ENCODE measurements at regions not wholly inside any gene's neighbourhood (a gene's known extent, or its start where the extent isn't known, plus 50 kb on each side); places are given as distances from the start of the nearest gene placed in this dataset.

- H3K4me3 ChIP-seq = no peak overlapping the region
- H2AFZ ChIP-seq = no peak overlapping the region
- H3K4me2 ChIP-seq = no peak overlapping the region
- TF ChIP-seq, protein P1, sequence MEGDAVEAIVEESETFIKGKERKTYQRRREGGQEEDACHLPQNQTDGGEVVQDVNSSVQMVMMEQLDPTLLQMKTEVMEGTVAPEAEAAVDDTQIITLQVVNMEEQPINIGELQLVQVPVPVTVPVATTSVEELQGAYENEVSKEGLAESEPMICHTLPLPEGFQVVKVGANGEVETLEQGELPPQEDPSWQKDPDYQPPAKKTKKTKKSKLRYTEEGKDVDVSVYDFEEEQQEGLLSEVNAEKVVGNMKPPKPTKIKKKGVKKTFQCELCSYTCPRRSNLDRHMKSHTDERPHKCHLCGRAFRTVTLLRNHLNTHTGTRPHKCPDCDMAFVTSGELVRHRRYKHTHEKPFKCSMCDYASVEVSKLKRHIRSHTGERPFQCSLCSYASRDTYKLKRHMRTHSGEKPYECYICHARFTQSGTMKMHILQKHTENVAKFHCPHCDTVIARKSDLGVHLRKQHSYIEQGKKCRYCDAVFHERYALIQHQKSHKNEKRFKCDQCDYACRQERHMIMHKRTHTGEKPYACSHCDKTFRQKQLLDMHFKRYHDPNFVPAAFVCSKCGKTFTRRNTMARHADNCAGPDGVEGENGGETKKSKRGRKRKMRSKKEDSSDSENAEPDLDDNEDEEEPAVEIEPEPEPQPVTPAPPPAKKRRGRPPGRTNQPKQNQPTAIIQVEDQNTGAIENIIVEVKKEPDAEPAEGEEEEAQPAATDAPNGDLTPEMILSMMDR (IDR thresholded peaks at IDR 0.05; ENCODE audit: poor library complexity) = no peak
- TF ChIP-seq EZH2 (IDR thresholded peaks at IDR 0.05; ENCODE audit: borderline replicate concordance) = no peak
- TF ChIP-seq EZH2phosphoT487 (IDR thresholded peaks at IDR 0.05; ENCODE audit: low read depth, severe bottlenecking, unreplicated experiment) = no peak
- 93% methylated on average over 3 of the region's 3 CpGs for whole genome bisulfite sequencing (ENCODE audit: low lambda C conversion rate, missing lambda C conversion rate)
- H3K9me3 ChIP-seq (ENCODE audit: low read depth) = no peaks in the 10 kb centered on the region
- no peaks in the 10 kb centered on the region for H3K9me2 ChIP-seq (replicated peaks; ENCODE audit: insufficient read depth)
- no peaks in the 10 kb centered on the region for H3K79me2 ChIP-seq
- H3K4me1 ChIP-seq (ENCODE audit: insufficient read depth) = peaks cover 17% of the 10 kb centered on the region
- H4K20me1 ChIP-seq (ENCODE audit: insufficient read depth, poor library complexity, severe bottlenecking) = no peaks in the 10 kb centered on the region
- no peaks in the 10 kb centered on the region for H3K36me3 ChIP-seq (replicated peaks; ENCODE audit: insufficient read depth, low read depth)
- no peak for DNase-seq (ENCODE audit: low spot score)
- no peak overlapping the region for H3K27ac ChIP-seq
- no peaks in the 10 kb centered on the region for H3K27me3 ChIP-seq
These were observed 154.4 kb upstream of the CHRM2 start for GRCh38 chr7:136714062-136714461.

GRCh38 chr7:136710751-136711150, 157.7 kb upstream of the CHRM2 start:
- H3K36me3 ChIP-seq (replicated peaks; ENCODE audit: insufficient read depth, low read depth) = no peaks in the 10 kb centered on the region
- DNase-seq (ENCODE audit: low spot score) = no peak

DNA sequence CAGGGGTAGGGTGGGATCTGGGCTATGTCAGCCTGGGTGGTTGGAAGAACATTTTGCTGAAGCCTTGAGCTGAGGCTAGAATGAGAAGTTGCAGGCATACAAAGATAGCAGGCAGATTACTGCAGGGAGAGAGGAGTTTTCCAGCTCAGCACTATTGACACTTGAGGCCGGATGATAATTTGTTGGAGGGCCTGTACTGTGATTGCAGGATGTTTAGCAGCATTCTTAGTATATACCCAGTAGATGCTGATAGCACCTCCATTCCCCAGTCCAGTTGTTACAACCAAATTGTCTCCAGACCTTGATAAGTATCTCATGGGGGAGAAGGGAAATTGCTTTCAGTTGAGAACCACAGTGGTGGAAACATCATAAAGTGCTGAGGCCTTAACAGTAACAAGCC, 158.6 kb upstream of the CHRM2 start:
- Histone ChIP-seq H3K4me1 (ENCODE audit: insufficient read depth) (peaks cover 17% of the 10 kb centered on the region), H3K27me3 (no peaks in the 10 kb centered on the region), H3K4me3 (no peak overlapping the region), H3K9me3 (ENCODE audit: low read depth) (no peaks in the 10 kb centered on the region), H3K27ac (peak overlapping the region; percentile 35), H3K9me2 (replicated peaks; ENCODE audit: insufficient read depth) (no peaks in the 10 kb centered on the region), H3K4me2 (no peak overlapping the region), H4K20me1 (ENCODE audit: insufficient read depth, poor library complexity, severe bottlenecking) (no peaks in the 10 kb centered on the region), H3K79me2 (no peaks in the 10 kb centered on the region), H2AFZ (no peak overlapping the region), H3K36me3 (replicated peaks; ENCODE audit: insufficient read depth, low read depth) (no peaks in the 10 kb centered on the region)
- TF ChIP-seq, protein P1 (IDR thresholded peaks at IDR 0.05; ENCODE audit: poor library complexity) = no peak
- TF ChIP-seq EZH2phosphoT487 (IDR thresholded peaks at IDR 0.05; ENCODE audit: low read depth, severe bottlenecking, unreplicated experiment) (no peak), EZH2 (IDR thresholded peaks at IDR 0.05; ENCODE audit: borderline replicate concordance) (no peak)
- peak; percentile 25 for DNase-seq (ENCODE audit: low spot score)
- 22% methylated on average over 1 of the region's 1 CpG for WGBS (ENCODE audit: low lambda C conversion rate, missing lambda C conversion rate)

More at GRCh38 chr7:136710751-136711150, 157.7 kb upstream of the CHRM2 start:
- TF ChIP-seq EZH2 (IDR thresholded peaks at IDR 0.05; ENCODE audit: borderline replicate concordance) (no peak), EZH2phosphoT487 (IDR thresholded peaks at IDR 0.05; ENCODE audit: low read depth, severe bottlenecking, unreplicated experiment) (no peak)
- TF ChIP-seq, protein P1 (IDR thresholded peaks at IDR 0.05; ENCODE audit: poor library complexity) = no peak
- Histone ChIP-seq H2AFZ (no peak overlapping the region), H3K4me1 (ENCODE audit: insufficient read depth) (peaks cover 17% of the 10 kb centered on the region), H3K4me2 (no peak overlapping the region), H3K4me3 (no peak overlapping the region), H3K9me3 (ENCODE audit: low read depth) (no peaks in the 10 kb centered on the region), H3K27ac (peak overlapping the region; percentile 35), H3K79me2 (no peaks in the 10 kb centered on the region), H3K9me2 (replicated peaks; ENCODE audit: insufficient read depth) (no peaks in the 10 kb centered on the region), H3K27me3 (no peaks in the 10 kb centered on the region), H4K20me1 (ENCODE audit: insufficient read depth, poor library complexity, severe bottlenecking) (no peaks in the 10 kb centered on the region)

GRCh38 chr7:136702913-136703312, 165.5 kb upstream of the CHRM2 start:
- H3K4me3 ChIP-seq = no peak overlapping the region
- H3K36me3 ChIP-seq (replicated peaks; ENCODE audit: insufficient read depth, low read depth) = no peaks in the 10 kb centered on the region
- WGBS (ENCODE audit: low lambda C conversion rate, missing lambda C conversion rate) = 82% methylated on average over 1 of the region's 1 CpG
- no peaks in the 10 kb centered on the region for H3K9me2 ChIP-seq (replicated peaks; ENCODE audit: insufficient read depth)
- TF ChIP-seq, protein P1 (IDR thresholded peaks at IDR 0.05; ENCODE audit: poor library complexity) = no peak
- TF ChIP-seq EZH2phosphoT487 (IDR thresholded peaks at IDR 0.05; ENCODE audit: low read depth, severe bottlenecking, unreplicated experiment) (no peak), EZH2 (IDR thresholded peaks at IDR 0.05; ENCODE audit: borderline replicate concordance) (no peak)
- H3K27ac ChIP-seq = no peak overlapping the region
- no peaks in the 10 kb centered on the region for H3K9me3 ChIP-seq (ENCODE audit: low read depth)
- H3K27me3 ChIP-seq = no peaks in the 10 kb centered on the region
- H3K4me1 ChIP-seq (ENCODE audit: insufficient read depth) = no peaks in the 10 kb centered on the region
- H2AFZ ChIP-seq = no peak overlapping the region
- H4K20me1 ChIP-seq (ENCODE audit: insufficient read depth, poor library complexity, severe bottlenecking) = no peaks in the 10 kb centered on the region
- DNase-seq (ENCODE audit: low spot score) = no peak
- no peaks in the 10 kb centered on the region for H3K79me2 ChIP-seq
- no peak overlapping the region for H3K4me2 ChIP-seq
